ENCODE measurements at regions not wholly inside any gene's neighbourhood (a gene's known extent, or its start where the extent isn't known, plus 50 kb on each side); places are given as distances from the start of the nearest gene placed in this dataset.
A peak's percentile ranks its signal among the peaks of the same experiment; 100 is the strongest.

DNA sequence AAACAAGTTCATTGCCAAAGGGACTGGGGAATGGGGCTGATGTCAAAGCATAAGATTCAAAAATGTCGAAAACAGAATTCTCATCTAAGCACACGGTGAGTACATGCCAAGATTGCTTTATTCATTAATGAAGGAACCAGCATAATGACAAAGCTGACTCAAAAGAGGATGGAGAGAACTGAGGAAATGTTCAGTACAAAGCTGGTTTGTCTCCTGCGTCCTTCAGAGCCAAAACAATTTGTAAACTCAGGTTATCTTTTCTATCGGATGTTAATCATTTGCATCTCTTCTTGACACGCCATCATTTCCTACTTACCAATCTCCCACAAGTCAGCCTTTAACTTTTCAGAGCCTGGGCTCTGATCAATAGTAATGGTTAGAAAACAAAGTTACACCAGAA, 195.6 kb upstream of the PMEPA1 start:
- Mint-ChIP-seq H3K4me1 (peaks cover 7 to 12% of the 10 kb centered on the region in 2 donors), H3K9me3 (no peaks in the 10 kb centered on the region), H3K4me3 (no peak overlapping the region), H3K27ac (no peak overlapping the region), H3K36me3 (no peaks in the 10 kb centered on the region), H3K27me3 (ENCODE audit: low read depth in 2 of 2) (peaks cover 40 to 55% of the 10 kb centered on the region in 2 donors)
- DNase-seq (no peak), ATAC-seq (no peak)
- intact Hi-C loops (cut with micrococcal nuclease): no loop called here
- Histone ChIP-seq H3K4me1 (ENCODE audit: control insufficient read depth, insufficient read depth, low read length) (peaks cover 5% of the 10 kb centered on the region), H3K36me3 (ENCODE audit: control insufficient read depth, insufficient read depth, low read length) (no peaks in the 10 kb centered on the region), H3K27me3 (ENCODE audit: control insufficient read depth, insufficient read depth, low read length) (no peaks in the 10 kb centered on the region), H3K27ac (ENCODE audit: low read length) (no peak overlapping the region), H3K9me3 (ENCODE audit: control insufficient read depth, insufficient read depth, low read length) (no peaks in the 10 kb centered on the region), H3K4me3 (ENCODE audit: low read length) (no peak overlapping the region)
- TF ChIP-seq, protein P1, sequence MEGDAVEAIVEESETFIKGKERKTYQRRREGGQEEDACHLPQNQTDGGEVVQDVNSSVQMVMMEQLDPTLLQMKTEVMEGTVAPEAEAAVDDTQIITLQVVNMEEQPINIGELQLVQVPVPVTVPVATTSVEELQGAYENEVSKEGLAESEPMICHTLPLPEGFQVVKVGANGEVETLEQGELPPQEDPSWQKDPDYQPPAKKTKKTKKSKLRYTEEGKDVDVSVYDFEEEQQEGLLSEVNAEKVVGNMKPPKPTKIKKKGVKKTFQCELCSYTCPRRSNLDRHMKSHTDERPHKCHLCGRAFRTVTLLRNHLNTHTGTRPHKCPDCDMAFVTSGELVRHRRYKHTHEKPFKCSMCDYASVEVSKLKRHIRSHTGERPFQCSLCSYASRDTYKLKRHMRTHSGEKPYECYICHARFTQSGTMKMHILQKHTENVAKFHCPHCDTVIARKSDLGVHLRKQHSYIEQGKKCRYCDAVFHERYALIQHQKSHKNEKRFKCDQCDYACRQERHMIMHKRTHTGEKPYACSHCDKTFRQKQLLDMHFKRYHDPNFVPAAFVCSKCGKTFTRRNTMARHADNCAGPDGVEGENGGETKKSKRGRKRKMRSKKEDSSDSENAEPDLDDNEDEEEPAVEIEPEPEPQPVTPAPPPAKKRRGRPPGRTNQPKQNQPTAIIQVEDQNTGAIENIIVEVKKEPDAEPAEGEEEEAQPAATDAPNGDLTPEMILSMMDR (IDR thresholded peaks at IDR 0.05): no peak
- 93% methylated on average over 5 of the region's 5 CpGs for WGBS (ENCODE audit: insufficient coverage)

DNA sequence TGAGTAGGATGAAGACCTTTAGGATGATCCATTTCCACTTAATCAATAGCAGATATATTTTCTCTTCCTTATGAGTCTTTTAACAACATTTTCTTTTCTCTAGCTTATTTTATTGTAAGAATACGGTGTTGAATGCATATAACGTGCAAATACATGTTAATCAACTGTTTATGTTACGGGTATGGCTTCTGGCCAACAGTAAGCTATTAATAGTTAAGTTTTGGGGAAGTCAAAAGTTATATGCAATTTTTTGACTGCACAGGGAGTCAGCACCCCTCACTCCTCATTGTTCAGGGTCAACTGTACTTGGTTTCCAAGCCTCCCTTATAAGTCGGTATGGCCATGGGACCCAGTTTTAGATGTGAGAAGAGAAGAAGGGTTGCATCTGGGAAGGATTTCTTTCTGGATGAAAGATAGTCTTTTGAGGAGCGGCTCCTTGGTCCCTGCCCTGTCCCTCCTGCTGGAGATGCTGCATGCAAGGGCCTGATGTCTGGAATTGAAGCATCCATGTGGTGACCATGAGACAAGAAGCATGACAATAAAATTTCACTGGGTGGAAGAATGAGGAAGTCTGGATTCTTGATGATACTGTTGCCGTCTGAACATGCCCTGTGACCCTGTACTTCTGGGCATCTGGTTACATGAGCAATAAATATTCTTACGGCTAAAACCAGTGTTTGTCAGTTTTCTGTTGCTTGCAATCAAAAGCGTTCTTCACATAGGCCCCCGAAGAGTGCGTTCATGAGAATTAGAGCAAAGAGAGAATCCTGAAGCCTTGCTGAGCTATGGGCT, 194.7 kb upstream of the PMEPA1 start:
- H3K9me3 Mint-ChIP-seq: no peaks in the 10 kb centered on the region
- intact Hi-C loops (cut with micrococcal nuclease): no loop called here
- DNase-seq: no peak

DNA sequence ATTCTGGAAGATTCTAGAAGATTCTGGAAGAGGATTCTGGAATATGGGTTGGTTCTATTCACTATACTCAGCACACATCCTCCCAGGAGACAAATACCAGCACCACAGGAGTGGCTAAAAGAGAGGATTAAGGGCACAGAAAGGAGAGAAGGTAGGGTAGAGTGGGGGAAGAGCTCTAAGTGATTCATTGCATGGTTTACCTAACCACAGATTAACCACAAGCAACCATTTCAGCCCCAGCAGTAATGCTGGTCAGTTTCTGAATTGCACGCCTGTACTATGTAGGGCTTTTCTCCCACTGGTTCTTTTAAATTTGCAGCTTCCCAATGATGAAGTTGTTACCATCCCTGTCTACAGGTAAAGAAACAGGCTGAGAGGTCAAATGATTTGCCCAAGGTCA, 192.7 kb upstream of the PMEPA1 start:
- H3K9me3 Mint-ChIP-seq: no peaks in the 10 kb centered on the region
- no peaks in the 10 kb centered on the region for H3K9me3 ChIP-seq (ENCODE audit: control insufficient read depth, insufficient read depth, low read length)

More for the DNA sequence above, 194.7 kb upstream of the PMEPA1 start:
- Mint-ChIP-seq H3K27ac (no peak overlapping the region), H3K4me3 (no peak overlapping the region), H3K4me1 (peaks cover 7 to 12% of the 10 kb centered on the region in 2 donors), H3K27me3 (ENCODE audit: low read depth in 2 of 2) (peaks cover 36 to 58% of the 10 kb centered on the region in 2 donors), H3K36me3 (no peaks in the 10 kb centered on the region)
- 36% methylated on average over 10 of the region's 10 CpGs for WGBS (ENCODE audit: insufficient coverage)
- ATAC-seq: no peak
- H3K4me1 ChIP-seq (ENCODE audit: control insufficient read depth, insufficient read depth, low read length): peaks cover 5% of the 10 kb centered on the region
- no peaks in the 10 kb centered on the region for H3K36me3 ChIP-seq (ENCODE audit: control insufficient read depth, insufficient read depth, low read length)
- TF ChIP-seq, protein P1 (IDR thresholded peaks at IDR 0.05): no peak
- no peaks in the 10 kb centered on the region for H3K9me3 ChIP-seq (ENCODE audit: control insufficient read depth, insufficient read depth, low read length)
- no peak overlapping the region for H3K4me3 ChIP-seq (ENCODE audit: low read length)
- H3K27ac ChIP-seq (ENCODE audit: low read length): no peak overlapping the region
- H3K27me3 ChIP-seq (ENCODE audit: control insufficient read depth, insufficient read depth, low read length): no peaks in the 10 kb centered on the region

More for the DNA sequence above, 192.7 kb upstream of the PMEPA1 start:
- H3K27me3 Mint-ChIP-seq (ENCODE audit: low read depth in 2 of 2): peaks cover 35 to 54% of the 10 kb centered on the region in 2 donors
- WGBS (ENCODE audit: insufficient coverage): 14% methylated on average over 1 of the region's 1 CpG
- H3K27me3 ChIP-seq (ENCODE audit: control insufficient read depth, insufficient read depth, low read length): no peaks in the 10 kb centered on the region
- DNase-seq (no peak), ATAC-seq (peak in 2 of 3 donors; percentile 24 to 41)
- H3K4me3 ChIP-seq (ENCODE audit: low read length): no peak overlapping the region
- H3K36me3 Mint-ChIP-seq: no peaks in the 10 kb centered on the region
- no peak overlapping the region for H3K27ac ChIP-seq (ENCODE audit: low read length)
- no peak overlapping the region for H3K4me3 Mint-ChIP-seq
- peaks cover 5% of the 10 kb centered on the region for H3K4me1 ChIP-seq (ENCODE audit: control insufficient read depth, insufficient read depth, low read length)
- intact Hi-C loops (cut with micrococcal nuclease): no loop called here
- TF ChIP-seq, protein P1 (IDR thresholded peaks at IDR 0.05): no peak
- no peak overlapping the region for H3K27ac Mint-ChIP-seq
- no peaks in the 10 kb centered on the region for H3K36me3 ChIP-seq (ENCODE audit: control insufficient read depth, insufficient read depth, low read length)
- H3K4me1 Mint-ChIP-seq: peaks cover 7 to 12% of the 10 kb centered on the region in 2 donors

Measured in natural killer cell (primary cell).